ENCODE measurements at regions not wholly inside any gene's neighbourhood (a gene's known extent, or its start where the extent isn't known, plus 50 kb on each side); places are given as distances from the start of the nearest gene placed in this dataset.

GRCh38 chr1:3963554-3963953 lies 63.5 kb upstream of the C1orf174 start:
- Histone ChIP-seq H3K27me3 (no peaks in the 10 kb centered on the region), H3K36me3 (ENCODE audit: low read depth, missing control alignments) (no peaks in the 10 kb centered on the region), H3K27ac (no peak overlapping the region), H3K4me3 (no peak overlapping the region), H3K4me1 (no peaks in the 10 kb centered on the region), H3K9me3 (no peaks in the 10 kb centered on the region)
- TF ChIP-seq POLR2A (IDR thresholded peaks at IDR 0.05) (no peak), CTCF (IDR thresholded peaks at IDR 0.05) (no peak)
- intact Hi-C loops (cut with DNase I; ENCODE audit: low total_unique reads) = no loop called here
- 84 to 89% methylated on average over 8 to 9 of the region's 9 CpGs for WGBS, 2 donors
- no peak for DNase-seq

GRCh38 chr1:3965693-3966092 lies 65.6 kb upstream of the C1orf174 start:
- intact Hi-C loops (cut with DNase I; ENCODE audit: low total_unique reads) = no loop called here
- 92 to 93% methylated on average over 6 of the region's 6 CpGs for WGBS, 2 donors
- Histone ChIP-seq H3K4me1 (no peaks in the 10 kb centered on the region), H3K27me3 (no peaks in the 10 kb centered on the region), H3K27ac (no peak overlapping the region), H3K36me3 (ENCODE audit: low read depth, missing control alignments) (no peaks in the 10 kb centered on the region), H3K9me3 (no peaks in the 10 kb centered on the region), H3K4me3 (no peak overlapping the region)
- TF ChIP-seq POLR2A (IDR thresholded peaks at IDR 0.05) (no peak), CTCF (IDR thresholded peaks at IDR 0.05) (no peak)
- DNase-seq = no peak

DNA sequence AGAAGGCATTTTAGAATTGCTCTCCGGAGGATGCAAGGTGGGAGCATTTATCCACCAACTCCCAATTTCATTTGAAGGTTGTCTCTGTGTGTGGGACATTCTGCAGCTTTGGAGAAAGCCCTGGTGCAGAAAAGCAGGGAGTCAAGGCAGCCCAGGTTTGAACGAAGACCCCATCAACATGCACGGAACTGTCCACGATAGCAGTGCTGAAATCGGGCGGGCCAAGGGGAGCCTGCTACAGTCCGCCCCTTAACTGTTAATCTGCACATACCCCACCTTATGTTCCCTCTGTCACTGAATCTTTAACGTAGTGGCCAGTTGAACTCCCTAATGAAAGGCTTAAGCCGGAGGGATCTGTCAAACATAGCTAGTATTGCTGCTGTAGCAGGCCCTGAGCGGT lies 68.8 kb upstream of the C1orf174 start:
- Histone ChIP-seq H3K36me3 (ENCODE audit: low read depth, missing control alignments) (no peaks in the 10 kb centered on the region), H3K27ac (no peak overlapping the region), H3K27me3 (no peaks in the 10 kb centered on the region), H3K4me1 (no peaks in the 10 kb centered on the region), H3K9me3 (no peaks in the 10 kb centered on the region), H3K4me3 (no peak overlapping the region)
- intact Hi-C loops (cut with DNase I; ENCODE audit: low total_unique reads) = no loop called here
- 42 to 57% methylated on average over 10 of the region's 10 CpGs for WGBS, 2 donors
- DNase-seq = no peak
- TF ChIP-seq CTCF (IDR thresholded peaks at IDR 0.05) (no peak), POLR2A (IDR thresholded peaks at IDR 0.05) (no peak)

GRCh38 chr1:3971981-3972380 lies 71.9 kb upstream of the C1orf174 start:
- TF ChIP-seq CTCF (IDR thresholded peaks at IDR 0.05) (no peak), POLR2A (IDR thresholded peaks at IDR 0.05) (no peak)
- no peaks in the 10 kb centered on the region for H3K27me3 ChIP-seq

GRCh38 chr1:3975903-3976630 lies 76.0 kb upstream of the C1orf174 start:
- Histone ChIP-seq H3K9me3 (no peaks in the 10 kb centered on the region), H3K4me1 (no peaks in the 10 kb centered on the region), H3K4me3 (peak overlapping the region in 1 of 2 donors; percentile 23), H3K27ac (no peak overlapping the region), H3K27me3 (no peaks in the 10 kb centered on the region), H3K36me3 (ENCODE audit: low read depth, missing control alignments) (no peaks in the 10 kb centered on the region)
- peak; percentile 59 for DNase-seq
- intact Hi-C loops (cut with DNase I; ENCODE audit: low total_unique reads) = no loop called here
- TF ChIP-seq CTCF (IDR thresholded peaks at IDR 0.05) (no peak), POLR2A (IDR thresholded peaks at IDR 0.05) (no peak)
- 54 to 71% methylated on average over 25 of the region's 25 CpGs for WGBS, 2 donors

More at GRCh38 chr1:3971981-3972380, 71.9 kb upstream of the C1orf174 start:
- DNase-seq = no peak
- WGBS, 2 donors = 88 to 92% methylated on average over 5 of the region's 5 CpGs
- H3K9me3 ChIP-seq = no peaks in the 10 kb centered on the region
- intact Hi-C loops (cut with DNase I; ENCODE audit: low total_unique reads) = no loop called here
- no peak overlapping the region for H3K27ac ChIP-seq
- H3K36me3 ChIP-seq (ENCODE audit: low read depth, missing control alignments) = no peaks in the 10 kb centered on the region
- H3K4me3 ChIP-seq = no peak overlapping the region
- no peaks in the 10 kb centered on the region for H3K4me1 ChIP-seq
